Posterior vena cava (tissue), 2 donors: ENCODE measurements at regions not wholly inside any gene's neighbourhood (a gene's known extent, or its start where the extent isn't known, plus 50 kb on each side); places are given as distances from the start of the nearest gene placed in this dataset.

ENCODE experiments used
- DNase-seq: peaks from one replicate; pipeline ENCODE4 v3.0.0-alpha.2; 2020; ENCODE audit warnings: low spot score
- intact Hi-C, 2 donors: fragments of 100-400 bp; cut with DNase I; formaldehyde crosslinking; loops; one replicate each; pipeline versions ENCODE4 v1.14.1 to v1.14.2; 2022 to 2023
- donor health status: DM: yes; HTN: yes; CAD: no.
- donor health status: DM: yes; HTN: yes; CAD: no.

DNA sequence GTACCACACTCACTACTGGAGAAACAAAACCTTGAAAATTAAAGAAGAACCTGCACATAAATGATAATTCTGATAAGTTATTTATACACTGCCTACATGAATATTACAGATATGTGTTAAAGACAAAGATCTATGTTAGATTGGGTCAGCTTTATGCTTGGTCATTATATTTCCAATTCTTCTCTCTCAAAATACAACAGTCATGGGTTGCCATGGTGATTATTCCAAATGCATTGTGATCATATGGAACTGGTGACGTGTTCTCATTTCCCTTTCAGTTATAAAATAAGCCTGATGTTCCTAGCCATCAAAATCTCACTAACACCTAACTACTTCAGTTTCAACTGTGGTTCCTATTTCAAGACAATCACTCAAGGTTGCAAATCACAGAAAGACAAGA is 1416.4 kb downstream of the UQCRFS1 start:
- DNase-seq = no peak
- intact Hi-C loops = no loop called here

DNA sequence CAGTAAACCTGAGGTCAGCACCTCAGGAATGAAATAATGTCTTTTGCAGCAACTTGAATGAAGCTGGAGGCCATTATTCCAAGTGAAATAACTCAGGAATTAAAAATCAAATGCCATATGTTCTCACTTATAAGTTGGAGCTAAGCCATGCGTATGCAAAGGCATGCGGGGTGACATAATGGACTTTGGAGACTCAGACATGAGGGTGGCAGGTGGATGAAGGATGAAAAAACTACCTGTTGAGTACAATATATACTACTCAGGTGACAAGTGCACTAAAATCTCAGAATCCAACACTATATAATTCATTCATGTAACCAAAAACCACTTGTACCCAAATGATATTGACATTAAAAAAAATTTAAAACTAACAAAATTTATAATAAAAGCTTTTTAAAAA is 1416.9 kb downstream of the UQCRFS1 start:
- intact Hi-C loops = no loop called here
- no peak for DNase-seq

DNA sequence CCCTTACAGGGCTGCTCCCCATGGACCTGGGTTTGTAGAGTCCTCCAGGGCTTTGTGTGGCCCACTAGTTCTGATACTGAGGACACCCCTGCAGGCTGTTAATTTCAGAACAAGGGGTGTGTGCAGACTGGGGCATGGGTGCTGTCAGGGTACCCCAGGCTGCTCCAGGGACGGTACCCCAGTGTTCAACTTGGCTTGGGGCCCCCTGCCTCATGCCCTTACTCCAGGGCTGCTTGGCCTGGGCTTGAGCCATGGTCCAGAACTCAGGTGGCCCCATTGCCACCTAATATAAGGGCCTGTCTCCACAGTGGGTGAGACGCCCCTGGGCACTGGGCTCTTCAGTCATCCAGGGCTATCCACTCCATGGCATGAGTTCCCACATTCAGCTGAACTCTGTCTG is 1417.6 kb downstream of the UQCRFS1 start:
- DNase-seq = no peak
- intact Hi-C loops = no loop called here

DNA sequence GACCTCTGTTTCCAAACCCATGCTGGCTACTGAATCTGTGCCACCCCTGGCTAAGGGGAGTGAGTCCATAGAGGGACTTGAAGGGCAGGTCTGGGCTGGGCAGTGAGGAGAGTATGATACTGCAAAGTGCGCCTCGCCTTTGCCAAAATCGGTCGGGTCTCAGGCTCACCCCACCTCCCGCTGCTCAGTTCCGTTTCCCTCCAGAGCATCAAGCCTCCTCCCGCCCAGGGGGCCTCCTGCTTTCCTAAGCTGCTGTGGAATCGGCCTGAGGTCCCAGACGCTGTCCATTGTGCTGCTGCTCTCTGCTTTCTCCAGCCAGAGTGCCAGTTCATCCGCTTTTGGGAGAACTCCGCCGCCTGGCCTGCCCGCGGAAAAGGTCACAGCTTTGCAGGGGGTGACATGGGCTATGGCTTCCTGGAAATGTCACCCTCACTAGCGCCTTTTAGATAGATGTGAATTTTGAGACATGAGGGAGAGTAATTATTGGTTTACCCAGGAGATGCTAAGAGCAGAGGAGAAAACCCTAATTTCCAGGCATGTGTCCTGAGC is 1418.4 kb downstream of the UQCRFS1 start:
- peak; percentile 80 for DNase-seq
- intact Hi-C loops = no loop called here

DNA sequence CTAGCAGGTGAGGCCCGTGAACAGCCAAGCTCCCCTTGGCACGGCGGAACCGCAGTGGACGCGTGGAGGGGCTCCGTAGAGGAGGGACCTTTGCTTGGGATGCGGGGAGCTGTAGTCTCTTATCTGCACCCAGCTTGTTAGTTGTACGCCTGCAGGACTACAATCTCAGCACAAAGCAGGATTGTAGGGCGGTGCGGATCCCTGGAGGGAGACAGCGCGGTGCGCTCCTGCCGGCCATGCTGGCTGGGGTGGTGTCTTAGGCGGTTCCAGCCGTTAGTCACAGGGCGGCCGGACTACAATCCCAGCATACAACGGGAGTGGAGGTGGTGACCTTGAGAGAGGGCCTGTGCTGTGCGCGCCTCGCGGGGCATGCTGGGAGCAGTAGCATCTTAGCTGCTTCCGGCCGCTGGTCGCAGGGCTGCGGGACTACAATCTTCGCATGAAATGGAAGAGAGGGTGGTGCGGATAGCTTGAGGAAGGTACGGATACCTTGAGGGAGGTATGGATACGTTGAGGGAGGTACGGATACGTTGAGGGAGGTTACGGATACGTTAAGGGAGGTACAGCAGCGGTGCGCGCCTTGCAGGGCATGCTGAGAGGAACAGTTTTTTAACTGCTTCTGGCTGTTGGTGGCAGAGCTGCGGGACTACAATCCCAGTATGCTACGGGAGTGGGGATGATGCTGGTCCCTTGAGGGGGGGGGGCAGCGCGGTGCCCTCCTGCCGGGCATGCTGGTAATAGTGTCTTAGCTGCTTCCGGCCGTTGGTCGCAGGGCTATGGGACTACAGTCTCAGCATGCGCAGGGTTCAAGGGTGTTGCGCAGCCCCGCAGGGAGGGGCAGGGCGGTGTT is 1419.1 kb downstream of the UQCRFS1 start:
- intact Hi-C loops = no loop called here

DNA sequence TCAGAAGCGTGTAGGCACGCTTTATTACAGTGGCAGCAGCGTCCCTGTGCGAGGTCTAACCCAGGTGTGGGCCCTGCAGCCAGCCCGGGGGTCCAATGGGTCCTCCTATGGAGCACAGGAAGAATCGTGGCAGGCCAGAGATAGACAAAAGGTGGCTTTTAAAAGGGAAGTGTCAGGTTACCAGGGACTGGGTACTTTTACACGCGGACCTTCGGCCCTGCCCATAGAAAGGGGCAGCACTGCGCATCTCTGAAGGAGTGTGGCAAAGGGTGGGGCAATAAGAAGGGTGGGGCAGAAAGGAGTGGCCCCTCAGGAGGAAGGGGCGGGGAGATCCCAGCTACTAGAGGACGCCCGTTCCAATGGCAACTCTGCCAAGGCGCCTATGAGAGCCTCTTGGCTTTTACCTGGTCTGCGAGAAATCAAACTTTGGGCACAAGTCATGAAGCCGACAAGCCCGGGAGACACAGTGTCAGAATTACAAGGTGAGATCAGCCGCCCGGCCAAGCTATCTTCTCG is 1419.8 kb downstream of the UQCRFS1 start:
- intact Hi-C loops = no loop called here
- DNase-seq = peak; percentile 90

More for the DNA sequence above, 1419.1 kb downstream of the UQCRFS1 start:
- DNase-seq = peak; percentile 98

DNA sequence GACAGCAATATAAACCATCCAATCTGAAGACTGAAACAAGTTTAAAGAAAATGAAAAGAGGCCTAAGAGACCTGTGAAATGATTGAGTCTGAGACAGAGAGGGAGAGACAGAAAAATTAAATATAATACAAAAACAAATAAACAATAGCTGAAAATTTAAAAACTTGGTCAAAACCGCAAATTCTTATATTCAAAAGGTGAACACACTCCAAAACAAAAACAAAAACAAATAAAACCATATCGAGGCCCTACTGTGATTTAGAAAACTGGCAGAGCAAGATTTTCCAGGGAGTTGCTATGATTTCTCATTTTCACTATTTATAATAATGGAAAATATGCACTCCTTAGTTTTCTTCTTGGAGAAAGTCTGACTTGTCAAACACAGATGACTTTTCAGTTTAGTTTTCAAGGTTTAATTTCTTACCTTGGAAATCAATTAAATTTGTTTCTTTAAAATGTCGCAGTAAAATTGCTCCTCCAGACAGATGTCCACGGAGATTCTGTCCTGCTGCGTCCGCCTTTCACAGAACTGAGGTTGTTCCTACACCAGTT is 1420.3 kb downstream of the UQCRFS1 start:
- intact Hi-C loops = no loop called here
- DNase-seq = no peak

DNA sequence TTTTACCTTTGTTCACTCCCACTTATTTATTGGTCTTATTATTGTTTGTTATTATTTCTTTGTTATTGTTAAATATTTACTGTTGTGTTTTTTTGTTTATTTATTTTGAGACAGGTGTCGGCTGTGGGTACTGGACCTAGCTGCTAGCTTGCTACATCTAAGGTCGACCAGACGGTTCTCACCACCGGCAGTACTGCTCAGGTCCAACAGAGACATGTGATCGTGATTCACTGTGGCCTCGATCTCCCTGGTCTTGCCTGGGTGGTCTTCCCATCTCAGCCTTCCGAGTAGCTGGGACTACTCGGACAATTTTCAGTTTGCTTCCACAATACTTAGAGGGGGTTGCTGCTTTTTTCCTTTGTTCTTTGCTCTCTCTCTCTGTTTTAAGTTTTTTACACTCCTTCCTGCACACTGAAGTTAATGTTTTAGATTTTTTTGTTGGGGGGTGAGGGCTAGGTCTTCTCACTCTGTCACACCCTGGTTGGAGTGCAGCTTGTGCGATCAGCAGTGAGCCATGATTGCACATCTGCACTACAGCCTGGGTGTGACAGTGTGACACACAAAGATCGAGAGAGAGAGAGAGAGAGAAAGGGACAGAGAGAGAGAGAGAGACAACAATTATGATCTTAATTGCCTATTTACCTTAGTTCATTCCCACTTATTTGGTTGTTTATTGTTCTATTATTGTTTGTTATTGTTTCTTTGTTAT is 1432.4 kb downstream of the UQCRFS1 start:
- DNase-seq = no peak
- intact Hi-C loops = no loop called here

DNA sequence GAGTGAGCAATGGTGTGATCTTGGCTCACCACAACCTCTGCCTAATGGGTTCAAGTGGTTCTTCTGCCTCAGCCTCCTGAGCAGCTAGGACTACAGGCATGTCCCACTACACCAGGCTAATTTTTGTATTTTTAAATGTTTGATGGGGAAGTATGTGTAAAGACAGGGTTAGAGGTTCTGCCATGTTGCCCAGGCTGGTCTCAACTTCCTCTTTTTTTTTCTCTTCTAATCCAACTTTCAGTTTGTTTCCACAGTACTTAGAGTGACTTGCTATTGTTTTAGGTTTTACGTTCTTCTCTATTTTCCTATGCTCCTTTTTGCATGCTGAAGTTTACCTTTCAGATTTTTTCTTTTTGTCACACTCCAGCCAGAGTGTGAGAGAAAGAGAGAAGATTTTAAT is 1433.0 kb downstream of the UQCRFS1 start:
- intact Hi-C loops = no loop called here
- no peak for DNase-seq

DNA sequence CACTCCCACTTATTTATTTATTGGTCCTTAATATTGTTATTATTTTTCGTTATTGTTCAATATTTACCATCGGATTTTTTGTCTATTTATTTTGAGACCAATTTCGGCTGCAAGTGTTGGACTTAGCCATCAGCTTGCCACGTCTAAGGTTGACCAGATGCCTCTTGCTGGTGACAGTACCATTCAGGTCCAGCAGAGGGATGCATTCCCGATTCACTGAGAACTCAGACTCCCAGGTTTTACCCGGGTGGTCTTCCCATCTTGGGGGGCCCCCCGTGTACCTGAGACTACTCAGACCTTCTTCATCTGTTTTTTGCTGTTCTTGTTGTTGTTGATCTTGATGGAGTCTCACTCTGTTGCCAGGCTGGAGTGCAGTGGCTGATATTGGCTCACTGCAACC is 1435.2 kb downstream of the UQCRFS1 start:
- no peak for DNase-seq
- intact Hi-C loops = no loop called here

DNA sequence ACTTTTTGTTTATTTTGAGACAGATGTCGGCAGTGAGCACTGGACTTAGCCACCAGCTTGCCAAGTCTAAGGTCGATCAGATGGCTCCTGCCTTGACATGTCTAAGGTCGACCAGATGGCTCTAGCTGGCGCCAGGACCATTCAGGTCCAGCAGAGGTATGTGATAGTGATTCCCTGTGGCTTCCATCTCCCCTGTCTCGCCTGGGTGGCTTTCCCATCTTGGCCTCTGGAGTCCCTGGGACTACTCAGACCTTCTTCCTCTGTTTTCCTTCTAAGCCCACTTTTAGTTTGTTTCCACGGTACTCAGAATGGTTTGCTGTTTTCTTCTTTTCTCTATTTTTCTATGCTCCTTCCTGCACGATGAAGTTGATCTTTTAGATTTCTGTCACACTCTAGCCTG is 1435.7 kb downstream of the UQCRFS1 start:
- DNase-seq = no peak
- intact Hi-C loops = no loop called here

DNA sequence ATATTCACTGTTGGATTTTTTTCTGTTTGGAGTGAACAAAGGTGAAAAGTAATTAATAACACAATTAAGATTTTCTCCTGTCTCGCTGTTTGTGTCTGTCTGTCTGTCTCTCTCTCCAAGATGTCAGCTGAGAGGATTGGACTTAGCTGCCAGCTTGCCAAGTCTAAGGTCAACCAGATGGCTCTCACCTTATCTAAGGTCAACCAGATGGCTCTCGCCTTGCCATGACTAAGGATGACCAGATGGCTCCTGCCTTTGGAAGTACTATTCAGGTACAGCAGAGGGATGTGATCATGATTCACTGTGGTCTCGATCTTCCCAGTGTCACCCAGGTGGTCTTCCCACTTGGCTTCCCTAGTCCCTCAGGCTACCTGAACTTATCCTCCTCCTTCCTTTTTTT is 1436.4 kb downstream of the UQCRFS1 start:
- intact Hi-C loops = no loop called here
- no peak for DNase-seq

DNA sequence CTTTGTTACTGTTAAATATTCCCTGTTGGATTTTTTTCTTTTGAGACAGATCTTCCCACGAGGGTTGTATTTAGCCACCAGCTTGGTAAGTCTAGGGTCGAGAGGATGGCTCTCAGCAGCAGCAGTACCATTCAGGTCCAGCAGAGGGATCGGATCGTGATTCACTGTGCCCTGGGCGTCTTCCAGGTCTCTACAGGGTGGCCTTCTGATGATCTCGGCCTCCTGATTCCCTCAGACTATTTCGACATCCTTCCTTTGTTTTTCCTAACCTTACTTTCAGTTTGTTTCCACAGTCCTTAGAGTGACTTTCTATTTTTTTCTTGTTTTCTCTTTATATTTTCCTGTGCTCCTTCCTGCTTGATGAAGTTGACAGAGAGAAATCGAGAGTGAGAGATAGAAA is 1436.9 kb downstream of the UQCRFS1 start:
- intact Hi-C loops = no loop called here

DNA sequence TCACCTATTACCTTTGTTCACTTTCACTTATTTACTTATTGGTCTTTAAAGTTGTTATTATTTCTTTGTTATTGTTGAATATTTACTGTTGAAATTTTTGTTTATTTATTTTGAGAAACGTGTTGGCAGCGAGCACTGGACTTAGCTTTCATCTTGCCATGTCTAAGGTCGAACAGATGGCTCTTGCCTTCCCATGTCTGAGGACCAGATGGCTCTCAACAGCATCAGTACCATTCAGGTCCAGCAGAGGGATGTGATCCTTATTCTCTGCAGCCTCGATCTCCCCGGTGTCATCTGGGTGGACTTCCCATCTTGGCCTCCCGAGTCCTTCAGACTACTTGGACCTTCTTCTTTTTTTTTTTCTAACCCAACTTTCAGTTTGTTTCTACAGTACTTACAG is 1437.6 kb downstream of the UQCRFS1 start:
- DNase-seq = no peak
- intact Hi-C loops = no loop called here

More for the DNA sequence above, 1436.9 kb downstream of the UQCRFS1 start:
- no peak for DNase-seq

DNA sequence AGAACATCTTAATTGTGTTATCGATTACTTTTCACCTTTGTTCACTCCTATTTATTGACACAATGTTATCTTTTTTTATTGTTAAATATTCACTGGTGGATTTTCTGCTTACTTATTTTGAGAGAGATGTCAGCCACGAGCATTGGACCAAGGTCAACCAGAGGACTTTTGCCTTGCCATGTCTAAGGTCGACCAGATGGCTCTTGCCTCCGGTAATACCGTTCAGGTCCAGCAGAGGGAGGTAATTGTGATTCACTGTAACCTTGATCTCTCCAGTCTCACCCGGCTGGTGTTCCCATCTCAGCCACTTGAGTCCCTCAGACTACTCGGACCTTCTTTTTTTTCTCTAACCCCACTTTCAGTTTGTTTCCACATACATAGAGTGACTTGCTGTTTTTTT is 1438.1 kb downstream of the UQCRFS1 start:
- DNase-seq = peak; percentile 12
- intact Hi-C loops = no loop called here

DNA sequence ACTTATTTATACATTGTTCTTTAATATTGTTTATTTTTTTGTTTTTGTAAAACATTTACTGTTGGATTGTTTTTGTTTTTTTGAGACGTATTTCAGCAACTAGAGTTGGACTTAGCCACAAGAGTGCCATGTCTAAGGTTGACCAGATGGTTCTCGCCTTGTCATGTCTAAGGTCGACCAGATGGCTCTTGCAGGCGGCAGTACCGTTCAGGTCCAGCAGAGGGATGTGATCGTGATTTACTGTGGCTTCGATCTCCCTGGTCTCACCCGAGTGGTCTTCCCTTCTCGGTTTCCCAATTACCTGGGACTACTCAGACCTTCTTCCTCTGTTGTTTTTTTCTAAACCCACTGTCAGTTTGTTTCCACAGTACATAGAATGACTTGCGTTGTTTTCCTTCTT is 1438.6 kb downstream of the UQCRFS1 start:
- peak; percentile 23 for DNase-seq
- intact Hi-C loops = no loop called here

DNA sequence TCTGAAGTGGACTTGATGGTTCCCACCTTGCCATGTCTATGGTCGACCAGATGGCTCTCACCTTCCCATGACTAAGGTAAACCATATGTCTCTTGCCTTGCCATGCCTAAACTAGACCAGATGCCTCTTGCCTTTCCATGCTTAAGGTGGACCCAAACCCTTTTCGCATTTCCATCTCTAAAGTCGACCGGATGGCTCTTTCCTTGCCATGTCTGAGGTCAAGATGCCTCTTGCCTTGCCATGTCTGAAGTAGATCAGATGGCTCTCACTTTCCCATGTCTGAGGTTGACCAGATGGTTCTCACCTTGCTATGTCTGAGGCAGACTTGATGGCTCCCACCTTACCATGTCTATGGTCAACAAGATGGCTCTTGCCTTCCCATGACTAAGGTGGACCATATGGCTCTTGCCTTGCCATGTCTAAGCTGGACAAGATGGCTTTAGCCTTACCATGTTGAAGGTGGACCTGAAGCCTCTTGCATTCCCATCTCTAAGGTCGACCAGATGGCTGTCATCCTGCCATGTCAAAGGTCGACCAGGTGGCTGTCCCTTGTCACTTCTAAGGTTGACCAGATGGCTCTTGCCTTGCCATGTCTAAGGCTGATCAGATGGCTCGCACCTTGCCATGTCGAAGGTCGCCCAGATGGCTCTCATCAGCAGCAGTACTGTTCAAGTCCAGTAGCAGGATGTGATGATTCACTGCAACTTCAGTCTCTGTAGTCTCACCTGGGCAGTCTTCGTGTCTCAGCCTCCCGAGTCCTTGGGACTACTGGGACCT is 1439.4 kb downstream of the UQCRFS1 start:
- intact Hi-C loops = no loop called here
- peak; percentile 54 for DNase-seq

DNA sequence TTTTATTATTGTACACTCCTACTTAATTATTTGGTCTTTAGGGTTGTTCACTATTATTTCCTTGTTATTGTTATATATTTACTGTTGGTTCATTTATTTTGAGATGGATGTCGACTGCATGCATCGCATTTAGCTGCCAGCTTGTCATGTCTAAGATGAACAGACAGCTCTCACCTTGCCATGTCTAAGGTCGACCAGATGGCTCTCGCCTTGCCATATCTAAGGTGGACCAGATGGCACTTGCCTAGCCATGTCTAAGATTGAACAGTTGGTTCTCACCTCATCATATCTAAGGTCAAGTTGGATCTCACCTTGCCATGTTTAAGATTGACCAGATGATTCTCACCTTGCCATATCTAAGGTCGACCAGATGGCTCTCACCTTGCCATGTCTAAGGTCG is 1440.9 kb downstream of the UQCRFS1 start:
- intact Hi-C loops = no loop called here
- DNase-seq = peak; percentile 16

DNA sequence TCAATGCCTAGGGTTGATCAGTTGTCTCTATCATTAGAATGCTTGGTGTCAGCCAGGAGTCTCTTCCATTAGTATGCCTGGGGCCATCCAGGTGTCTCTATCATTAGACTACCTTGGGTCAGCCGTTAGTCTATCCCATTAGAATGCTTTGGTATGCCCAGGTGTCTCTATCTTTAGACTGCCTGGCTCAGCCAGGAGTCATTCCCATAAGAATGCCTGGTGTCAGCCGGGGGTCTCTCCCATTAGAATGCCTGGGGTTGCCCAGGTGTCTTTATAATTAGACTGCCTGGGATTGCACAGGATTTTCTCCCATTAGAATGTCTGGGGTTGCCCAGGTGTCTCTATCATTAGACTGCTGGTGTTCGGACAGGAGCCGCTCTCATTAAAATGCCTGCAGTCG is 1442.9 kb downstream of the UQCRFS1 start:
- intact Hi-C loops = no loop called here
- no peak for DNase-seq
